ENCODE measurements at regions not wholly inside any gene's neighbourhood (a gene's known extent, or its start where the extent isn't known, plus 50 kb on each side); places are given as distances from the start of the nearest gene placed in this dataset.
A peak's percentile ranks its signal among the peaks of the same experiment; 100 is the strongest.
"Not testable (repeated sequence)": the region's sequence is repeated elsewhere in the genome, so short reads cannot be mapped to it uniquely, and the experiment has no call there.

DNA sequence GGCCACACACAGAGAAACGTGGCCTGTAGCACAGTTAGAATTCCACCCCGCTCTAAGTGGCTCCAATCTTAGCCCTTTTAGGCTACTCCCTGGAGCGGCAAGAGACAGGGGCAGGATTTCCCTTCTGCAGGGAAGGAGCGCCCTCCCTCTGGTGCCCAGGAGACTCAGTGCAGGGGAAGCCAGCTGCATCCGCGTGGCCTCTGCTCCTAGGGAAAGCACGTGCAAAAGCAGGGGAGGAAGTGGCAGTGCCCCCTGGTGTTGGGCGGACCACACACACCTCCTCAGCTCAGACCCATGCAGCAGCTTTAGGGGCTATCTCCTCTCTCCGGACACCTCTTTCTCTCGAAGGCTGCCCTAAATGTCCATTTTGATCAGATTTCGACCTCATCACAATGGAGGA, 50.0 kb downstream of the SPRING1 start:
- peak; percentile 43 for DNase-seq

DNA sequence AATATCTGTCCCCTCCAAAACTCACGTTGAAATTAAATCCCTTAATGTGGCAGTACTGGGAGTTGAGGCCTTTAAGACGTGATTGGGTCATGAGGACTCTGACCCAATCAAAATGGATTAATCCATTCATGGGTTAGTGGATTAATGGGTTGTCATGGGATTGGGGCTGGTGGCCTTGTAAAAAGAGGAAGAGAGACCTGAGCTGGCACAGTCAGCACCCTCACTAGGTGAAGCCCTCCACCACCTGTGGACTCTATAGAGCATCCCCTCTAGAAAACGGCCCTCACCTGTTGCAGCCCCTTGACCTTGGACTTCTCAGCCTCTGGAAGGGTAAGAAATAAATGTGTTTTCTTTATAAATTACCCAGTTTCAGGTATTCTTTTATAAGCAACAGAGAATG, 53.0 kb downstream of the SPRING1 start:
- no peak for DNase-seq

DNA sequence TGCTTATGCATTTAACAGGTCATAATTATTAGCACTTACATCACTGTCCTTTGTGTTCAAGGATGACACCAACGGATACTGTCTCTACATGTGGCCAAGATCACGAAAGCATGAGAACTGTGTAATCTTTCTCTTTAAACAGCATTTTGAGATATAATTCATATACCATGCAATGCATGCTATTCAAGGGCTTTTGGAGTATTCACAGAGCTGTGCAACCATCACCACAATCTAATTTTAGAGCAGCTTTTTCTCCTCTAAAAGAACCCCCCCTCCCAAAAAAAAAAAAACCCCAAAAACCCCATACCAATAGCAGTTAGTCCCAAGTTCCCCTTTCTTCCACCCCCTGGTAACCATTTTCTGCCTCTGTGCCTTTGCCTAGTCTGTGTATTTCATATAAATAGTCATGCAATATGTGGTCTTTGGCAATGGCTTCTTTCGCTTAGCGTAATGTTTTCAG, 60.6 kb downstream of the SPRING1 start:
- no peak for DNase-seq

DNA sequence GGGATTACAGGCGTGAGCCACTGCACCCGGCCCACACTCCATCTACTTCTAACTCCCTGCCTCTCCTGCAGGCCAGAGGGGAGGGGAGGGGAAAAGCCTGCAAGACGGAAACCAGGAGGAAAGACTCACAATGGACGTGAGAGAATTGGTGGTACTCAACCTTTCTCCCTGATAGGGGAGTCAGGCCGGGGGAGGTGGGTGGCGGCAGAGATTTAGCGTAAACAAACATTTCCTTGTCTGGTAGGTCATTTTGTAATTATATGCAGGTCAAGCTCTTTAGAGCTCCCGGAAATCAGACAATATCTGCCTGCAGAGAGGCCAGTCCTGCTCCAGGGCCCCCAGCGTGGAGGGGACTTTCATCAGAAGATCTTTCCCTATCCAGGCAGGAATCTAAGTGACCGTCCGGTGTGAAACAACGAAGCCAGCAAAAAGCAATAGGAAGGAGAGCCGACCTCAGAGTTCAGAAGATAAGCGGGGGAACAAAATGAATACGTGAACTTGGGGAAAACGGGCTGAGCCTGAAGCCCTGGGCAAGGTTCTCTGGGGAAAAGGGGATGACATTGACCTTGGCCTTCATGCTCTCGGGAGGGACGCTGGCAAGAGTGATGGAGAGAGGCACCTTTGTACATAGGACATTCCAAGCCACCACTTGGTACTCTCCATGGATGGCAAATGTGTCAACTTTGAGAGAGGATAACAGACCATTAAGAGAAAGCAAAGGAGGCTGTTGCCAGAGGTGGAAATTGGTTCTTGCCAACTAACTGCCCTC, 62.3 kb downstream of the SPRING1 start:
- no peak for DNase-seq

DNA sequence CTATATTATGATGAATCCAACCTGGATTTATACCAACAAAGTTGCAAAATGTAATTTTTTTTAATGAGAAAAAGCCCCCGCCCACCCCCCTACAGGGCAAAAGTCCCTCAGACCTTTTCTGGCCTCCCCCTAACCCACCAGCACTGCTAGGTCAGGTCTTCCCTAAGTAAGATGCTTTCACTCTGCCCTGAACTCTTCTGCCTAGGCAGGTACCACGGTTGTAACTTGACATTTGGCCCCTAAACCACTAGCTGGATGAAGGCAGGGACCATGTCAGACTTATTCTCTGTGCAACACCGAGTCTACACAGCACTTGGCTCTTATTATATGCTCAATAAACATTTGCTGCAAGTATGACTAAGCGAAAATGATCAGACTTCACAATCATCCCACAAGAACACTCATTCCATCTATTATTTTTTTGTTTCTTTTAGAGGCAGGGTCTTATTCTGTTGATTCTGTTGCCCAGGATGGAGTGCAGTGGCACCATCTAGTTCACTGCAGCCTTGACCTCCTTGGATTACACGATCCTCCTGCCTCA, 63.2 kb downstream of the SPRING1 start:
- no peak for DNase-seq

DNA sequence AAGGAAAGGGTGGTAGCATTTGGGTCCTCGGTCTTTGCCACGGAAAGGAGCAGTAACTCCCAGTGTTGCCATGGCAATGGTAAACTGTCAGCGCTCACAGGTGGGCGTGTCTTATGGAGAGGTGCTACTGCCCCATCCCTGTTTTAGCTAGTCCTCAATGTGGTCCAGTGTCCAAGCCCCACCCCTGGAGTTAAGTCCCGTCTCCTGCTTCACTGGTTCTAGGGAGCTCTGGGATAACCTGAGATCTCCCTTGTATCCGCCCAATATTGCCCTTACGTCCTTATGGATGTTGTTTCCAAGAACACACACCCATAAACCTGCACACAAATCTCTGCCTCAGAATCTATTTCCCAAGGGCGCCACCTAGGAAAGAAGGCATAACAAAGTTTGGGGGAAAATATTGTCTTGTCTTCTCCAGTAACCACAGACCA, 64.2 kb downstream of the SPRING1 start:
- DNase-seq = no peak

DNA sequence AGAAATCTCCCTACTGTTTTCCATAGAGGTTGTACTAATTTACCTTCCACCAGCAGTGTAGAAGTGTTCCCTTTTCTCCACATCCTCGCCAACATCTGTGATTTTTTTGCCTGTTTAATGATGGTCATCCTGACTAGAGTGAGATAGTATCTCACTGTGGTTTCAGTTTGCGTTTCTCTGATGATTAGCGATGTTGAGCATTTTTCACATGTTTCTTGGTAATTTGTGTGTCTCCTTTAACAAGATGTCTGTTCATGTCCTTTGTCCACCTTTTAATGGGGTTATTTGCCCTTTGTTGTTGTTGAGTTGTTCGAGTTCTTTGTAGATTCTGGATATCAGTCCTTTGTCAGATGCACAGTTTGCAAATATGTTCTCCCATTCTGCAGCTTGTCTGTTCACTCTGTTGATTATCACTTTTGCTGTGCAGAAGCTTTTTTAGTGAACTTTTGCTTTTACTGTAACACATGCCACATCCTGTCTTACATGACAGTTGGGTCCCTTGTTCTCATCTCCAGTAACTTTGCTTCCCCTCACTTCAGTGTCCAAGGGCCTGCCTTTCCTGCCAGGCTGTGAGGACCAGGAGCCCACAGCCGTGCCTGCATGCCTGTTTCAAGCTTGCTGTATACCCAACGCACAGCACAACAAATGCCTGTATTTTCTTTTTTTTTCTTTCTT, 64.9 kb downstream of the SPRING1 start:
- DNase-seq = no peak

DNA sequence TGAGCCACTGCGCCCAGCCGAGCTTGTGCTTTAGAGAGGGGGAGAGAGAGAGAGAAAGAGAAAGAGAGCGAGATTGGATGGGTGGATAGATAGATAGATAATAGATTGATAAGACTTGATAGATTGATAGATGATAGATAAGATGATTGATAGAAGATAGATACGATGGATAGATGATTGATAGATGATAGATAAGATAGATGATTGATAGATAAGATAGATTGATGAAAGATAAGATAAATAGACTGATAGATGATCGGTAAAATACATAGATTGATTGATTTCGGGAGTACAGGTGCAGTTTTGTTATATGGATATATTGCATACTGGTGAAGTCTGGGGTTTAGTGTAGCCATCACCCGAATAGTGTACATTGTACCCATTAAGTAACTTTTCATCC, 65.9 kb downstream of the SPRING1 start:
- no peak for DNase-seq

DNA sequence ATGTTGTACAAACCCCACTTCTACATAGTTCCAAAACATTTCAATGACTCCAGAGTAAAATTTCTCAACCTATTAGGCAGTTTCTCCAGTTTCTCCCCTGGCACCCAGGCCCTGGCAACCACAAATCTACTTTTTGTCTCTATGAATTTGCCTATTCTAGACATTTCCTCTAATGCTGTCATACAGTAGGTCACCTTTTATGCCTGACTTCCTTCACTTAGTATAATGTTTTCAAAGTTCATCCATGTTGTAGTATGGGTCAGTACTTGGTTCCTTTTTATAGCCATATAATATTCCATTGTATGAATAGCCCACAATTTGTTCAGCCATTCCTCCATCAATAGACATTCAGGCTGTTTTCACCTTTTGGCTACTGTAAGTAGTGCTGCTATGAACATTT, 67.0 kb downstream of the SPRING1 start:
- no peak for DNase-seq

DNA sequence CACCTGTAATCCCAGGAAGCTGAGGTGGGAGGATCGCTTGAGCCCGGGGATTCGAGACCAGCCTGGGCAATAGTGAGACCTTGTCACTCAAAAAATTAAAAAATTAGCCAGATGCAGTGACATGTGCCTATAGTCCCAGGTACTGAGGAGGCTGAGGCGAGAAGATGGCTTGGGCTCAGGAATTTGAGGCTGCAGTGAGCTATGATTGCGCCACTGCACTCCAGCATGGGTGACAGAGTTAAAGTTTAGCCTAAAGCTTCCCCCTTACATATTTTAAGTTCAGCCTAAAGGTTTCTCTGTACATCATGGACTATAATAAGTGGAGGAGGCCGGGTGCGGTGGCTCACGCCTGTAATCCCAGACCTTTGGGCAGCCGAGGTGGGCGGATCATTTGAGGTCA, 70.1 kb downstream of the SPRING1 start:
- no peak for DNase-seq

DNA sequence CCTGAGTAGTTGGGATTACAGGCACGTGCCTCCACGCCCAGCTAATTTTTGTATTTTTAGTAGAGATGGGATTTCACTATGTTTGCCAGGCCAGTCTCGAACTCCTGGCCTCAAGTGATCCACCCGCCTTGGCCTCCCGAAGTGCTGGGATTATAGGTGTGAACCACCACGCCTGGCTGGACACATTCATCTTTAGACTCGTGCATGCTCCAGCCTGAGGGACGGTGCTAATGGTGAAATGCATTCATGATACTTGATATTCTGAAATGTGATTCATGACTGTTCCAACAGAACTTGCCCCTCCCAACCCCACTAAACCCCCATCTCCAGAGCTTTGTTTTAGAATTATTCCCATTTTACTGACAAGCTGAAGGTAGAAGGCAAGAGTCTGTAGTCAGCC, 71.0 kb downstream of the SPRING1 start:
- DNase-seq = not testable (repeated sequence)

DNA sequence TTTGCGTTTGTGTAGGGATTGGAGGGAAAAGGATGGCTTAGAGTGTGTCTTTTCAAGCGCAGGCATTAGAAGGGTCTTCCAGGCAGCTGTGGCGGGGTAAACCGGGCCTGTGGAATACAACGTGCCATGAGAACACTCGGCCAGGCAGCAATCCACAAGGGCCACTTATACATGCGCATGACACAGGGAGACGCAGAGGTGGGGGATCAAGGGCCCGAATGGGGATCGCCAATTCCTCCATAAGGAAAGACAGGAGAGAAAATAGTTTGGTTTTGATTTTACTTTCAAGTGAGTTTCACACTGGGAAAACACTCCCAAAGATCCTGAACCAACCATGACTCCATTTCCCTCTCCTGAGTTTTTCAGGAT, 71.6 kb downstream of the SPRING1 start:
- DNase-seq = no peak

DNA sequence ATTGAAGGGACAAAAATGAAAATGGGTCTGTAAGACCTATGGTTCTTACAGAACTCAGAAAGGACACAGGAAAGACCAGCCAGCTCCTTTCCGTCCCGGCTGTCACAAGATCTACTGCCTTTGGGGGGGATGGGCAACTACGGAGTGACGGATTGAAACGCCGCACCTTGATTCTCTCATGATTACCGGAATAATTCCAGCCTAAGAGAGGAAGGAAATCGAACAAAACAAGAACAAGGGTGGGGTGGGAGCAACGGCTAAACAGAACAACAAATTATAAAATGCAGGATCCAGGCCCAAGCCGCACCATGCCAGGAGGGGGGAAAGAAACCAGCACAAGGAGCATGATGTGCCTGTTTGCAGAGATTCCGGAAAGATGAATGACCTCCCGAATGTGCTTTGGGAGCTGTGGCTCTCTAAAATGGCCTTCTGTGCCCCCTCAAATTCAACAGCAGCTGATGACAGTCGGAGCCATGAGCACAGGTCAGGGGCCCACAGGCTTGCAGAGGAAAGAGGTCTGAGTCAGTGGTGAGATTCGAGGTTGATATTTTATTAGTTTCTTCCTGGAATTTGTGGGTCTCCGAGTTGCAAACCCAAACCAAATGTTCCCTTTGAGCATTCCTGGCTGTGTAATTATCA, 72.1 kb downstream of the SPRING1 start:
- no peak for DNase-seq

DNA sequence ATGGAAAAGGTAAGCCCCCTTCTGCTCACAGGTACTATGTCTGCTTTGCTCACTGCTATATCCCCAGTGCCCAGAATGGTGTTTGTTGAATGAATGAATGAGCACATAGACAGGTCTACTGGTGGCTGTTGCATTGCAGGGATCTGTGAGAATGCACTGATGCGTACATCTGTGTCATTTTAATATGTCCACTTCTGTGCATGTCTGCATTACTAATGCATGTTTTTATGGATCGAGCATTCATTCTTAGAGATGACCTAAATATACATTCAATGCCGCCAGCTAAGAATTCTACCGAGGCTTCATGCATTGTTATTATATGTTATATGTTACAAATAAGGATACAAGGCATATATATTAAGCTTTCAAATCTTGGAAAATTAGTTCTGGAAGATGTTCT, 73.8 kb downstream of the SPRING1 start:
- DNase-seq = no peak

DNA sequence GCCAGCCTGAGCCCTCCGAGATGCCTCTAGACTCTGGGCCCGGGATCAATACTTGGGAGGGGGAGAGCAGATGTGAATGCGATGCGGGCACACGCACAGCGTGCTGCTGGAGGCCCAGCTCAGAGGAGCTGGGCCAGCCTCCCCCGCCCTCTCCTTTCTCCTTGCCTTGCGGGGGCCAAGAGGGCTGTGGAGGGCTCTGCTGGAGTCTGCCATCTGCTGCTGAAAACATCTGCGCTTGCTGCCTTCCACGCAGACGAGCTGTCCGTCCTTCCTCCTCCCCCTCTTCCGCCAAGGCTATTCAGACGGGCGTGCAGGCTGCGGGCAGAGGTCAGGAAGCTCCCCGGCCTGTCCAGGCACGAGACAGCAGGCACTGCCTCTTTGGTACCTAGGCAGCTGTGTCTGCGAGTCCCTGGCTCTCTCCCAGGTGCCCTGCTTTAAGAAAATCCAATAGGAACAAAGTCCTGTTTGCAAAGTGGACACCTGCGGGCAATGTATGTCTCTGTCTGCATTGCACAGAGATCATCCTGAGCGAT, 75.2 kb downstream of the SPRING1 start:
- no peak for DNase-seq

DNA sequence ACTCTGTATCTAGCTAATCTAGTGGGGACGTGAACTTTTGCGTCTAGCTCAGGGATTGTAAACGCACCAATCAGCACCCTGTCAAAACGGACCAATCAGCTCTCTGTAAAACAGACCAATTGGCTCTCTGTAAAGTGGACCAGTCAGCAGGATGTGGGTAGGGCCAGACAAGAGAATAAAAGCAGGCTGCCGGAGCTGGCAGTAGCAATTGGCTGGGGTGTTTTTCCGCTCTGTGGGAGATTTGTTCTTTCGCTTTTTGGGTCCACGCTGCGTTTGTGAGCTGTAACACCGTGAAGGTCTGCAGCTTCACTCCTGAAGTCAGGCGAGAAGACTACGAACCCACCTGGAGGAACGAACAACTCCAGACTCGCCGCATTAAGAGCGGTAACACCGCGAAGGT, 76.5 kb downstream of the SPRING1 start:
- no peak for DNase-seq

DNA sequence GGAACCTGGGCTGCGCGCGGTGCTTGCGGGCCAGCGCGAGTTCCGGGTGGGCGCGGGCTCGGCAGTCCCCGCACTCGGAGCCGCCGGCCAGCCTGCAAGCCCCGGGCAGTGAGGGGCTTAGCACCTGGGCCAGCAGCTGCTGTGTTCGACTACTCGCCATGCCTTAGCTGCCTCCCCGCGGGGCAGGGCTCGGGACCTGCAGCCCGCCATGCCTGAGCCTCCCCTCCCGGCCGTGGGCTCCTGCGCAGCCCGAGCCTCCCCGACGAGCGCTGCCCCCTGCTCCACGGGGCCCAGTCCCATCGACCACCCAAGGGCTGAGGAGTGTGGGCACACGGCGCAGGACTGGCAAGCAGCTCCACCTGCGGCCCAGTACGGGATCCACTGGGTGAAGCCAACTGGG, 77.1 kb downstream of the SPRING1 start:
- not testable (repeated sequence) for DNase-seq

DNA sequence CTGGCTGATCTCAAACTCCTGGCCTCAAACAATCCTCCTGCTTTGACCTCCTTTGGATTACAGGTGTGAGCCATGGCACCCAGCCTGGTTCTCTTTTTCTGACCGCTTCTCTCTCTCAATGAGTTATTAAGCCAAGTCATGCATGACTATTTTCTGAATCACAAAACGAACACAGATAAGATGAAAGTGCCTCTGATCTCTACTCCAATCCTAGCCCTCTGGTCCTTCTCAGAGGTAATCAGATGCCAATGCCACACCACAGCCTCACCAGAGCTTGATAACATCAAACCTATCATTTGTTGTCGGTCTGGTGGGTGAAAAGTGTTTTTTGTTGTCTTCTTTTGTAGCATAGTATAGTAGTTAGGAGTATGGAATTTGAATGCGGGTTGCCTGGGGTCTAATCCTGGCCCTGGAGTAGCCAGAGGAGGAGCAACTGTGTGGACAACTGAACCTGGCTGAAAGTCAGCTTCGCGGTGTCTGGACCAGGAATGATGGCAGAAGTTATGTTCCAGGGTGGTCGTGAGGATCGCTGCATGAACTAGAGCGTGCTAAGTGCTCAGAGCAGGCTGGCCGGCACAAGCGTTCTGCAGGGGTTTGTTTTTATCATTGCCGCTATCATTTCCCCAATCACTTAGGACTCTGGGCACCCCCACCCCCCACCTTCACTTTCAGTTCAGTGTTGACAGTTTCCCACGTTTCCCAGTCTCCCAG, 77.9 kb downstream of the SPRING1 start:
- no peak for DNase-seq

DNA sequence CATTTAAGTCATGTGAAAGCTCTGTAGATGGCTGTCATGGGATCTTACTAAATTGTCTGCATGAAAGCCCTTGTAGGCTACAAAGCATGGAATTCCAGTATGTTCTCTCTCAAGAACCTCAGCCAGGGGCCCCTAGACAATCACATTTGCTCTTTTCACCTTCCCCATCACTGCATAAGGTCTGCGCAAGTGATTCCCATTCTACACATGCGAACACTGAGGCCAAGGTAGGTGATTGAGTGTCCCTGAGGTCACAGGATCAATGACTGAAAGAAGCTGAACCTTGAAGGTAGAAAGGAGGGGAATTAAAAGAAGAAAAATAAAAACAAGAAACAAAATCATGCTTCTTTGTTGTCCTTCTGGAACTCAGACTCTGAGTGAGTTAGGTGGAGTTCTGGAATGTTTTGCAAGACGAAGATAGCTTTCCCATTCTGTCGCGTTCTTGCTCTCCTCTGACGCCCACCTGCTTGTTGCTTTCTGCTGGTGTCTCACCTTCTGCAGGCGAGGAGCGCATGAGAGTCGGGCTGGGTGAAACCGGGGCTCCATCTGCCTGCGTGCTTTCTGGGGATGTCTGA, 79.9 kb downstream of the SPRING1 start:
- no peak for DNase-seq

DNA sequence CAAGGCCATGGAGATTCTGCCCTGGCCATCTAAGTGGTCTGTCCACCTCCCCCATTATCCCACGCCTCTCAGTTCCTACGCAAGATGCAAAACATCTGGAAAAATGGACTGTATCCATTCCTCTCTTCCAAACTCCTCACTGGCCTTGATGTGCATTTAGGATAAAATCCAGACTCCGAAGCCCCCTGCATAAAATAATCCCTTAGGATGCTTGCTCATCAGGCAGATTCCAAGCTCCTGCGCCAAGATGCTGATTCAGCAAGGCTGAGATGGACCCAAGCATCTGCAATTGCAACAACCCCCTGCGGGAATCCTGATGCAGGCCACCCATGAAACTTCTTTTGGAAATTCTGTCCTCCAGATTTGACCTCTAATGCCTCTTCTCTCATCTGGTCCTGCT, 81.6 kb downstream of the SPRING1 start:
- DNase-seq = no peak

DNA sequence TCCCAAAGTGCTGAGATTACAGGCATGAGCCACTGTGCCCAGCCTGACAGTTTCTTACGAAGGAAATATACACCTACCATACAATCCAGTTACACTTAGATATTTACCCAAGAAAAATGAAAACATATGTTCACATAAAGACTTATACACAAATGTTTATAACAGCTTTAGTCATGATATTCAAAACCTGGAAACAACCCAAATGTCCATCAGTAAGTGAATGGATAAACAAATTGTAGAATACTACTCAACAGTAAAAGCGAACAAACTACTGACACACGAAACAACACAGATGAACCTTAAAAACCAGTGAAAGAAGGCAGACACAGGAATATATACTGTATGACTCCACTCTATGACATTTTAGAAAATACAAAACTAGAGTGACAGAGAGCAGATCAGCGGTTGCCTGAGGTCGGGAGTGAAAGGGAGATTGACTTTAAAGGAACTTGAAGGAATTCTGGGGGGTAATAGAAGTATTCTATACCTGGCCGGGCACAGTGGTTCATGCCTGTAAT, 83.6 kb downstream of the SPRING1 start:
- no peak for DNase-seq

DNA sequence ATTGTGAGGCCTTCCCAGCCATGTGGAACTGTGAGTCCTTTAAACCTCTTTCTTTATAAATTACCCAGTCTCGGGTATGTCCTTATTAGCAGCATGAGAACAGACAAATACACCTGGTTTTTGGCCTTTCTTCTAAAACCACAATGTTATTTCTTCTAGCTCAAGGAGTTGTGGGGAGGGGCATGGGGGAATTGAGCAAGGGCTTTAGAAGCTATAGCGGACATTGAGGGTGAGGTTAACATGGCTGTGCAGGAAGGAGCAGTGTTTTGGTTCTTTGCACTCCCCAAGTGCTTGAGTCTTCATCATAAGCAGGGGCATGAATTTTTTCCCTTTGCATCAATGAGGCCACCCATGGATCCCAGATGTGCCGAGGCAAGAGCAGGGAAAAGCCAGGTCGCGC, 86.8 kb downstream of the SPRING1 start:
- no peak for DNase-seq
